ENCODE measurements at regions not wholly inside any gene's neighbourhood (a gene's known extent, or its start where the extent isn't known, plus 50 kb on each side); places are given as distances from the start of the nearest gene placed in this dataset.
A peak's percentile ranks its signal among the peaks of the same experiment; 100 is the strongest.

DNA sequence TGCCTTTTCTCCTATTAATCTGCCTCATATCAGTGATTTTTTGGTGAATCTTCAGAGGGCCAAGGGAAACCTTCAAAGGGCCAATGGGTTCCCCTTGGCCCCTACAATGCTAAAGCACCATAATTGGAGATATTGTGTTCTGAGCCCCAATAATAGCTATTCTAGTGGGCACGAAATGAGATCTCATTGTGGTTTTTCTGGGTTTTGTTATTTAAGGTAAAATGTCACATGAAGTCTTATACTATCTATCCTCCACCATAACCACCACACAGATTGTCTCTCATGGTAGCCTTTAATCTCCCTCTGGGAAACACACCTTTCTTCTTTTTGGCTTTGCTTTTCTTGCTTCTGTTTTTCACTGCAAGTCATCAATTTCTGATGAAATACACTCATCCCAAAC is 152.8 kb downstream of the B3GNT2 start:
- Mint-ChIP-seq H3K27me3 (ENCODE audit: low read depth in 3 of 3) (peaks cover 0 to 1% (median 0%) of the 10 kb centered on the region in 3 donors), H3K4me1 (no peaks in the 10 kb centered on the region), H3K4me3 (no peak overlapping the region), H3K27ac (no peak overlapping the region), H3K9me3 (peaks cover 0 to 8% (median 7%) of the 10 kb centered on the region in 6 donors), H3K36me3 (peaks cover 0 to 6% (median 0%) of the 10 kb centered on the region in 3 donors)
- no peak for DNase-seq

DNA sequence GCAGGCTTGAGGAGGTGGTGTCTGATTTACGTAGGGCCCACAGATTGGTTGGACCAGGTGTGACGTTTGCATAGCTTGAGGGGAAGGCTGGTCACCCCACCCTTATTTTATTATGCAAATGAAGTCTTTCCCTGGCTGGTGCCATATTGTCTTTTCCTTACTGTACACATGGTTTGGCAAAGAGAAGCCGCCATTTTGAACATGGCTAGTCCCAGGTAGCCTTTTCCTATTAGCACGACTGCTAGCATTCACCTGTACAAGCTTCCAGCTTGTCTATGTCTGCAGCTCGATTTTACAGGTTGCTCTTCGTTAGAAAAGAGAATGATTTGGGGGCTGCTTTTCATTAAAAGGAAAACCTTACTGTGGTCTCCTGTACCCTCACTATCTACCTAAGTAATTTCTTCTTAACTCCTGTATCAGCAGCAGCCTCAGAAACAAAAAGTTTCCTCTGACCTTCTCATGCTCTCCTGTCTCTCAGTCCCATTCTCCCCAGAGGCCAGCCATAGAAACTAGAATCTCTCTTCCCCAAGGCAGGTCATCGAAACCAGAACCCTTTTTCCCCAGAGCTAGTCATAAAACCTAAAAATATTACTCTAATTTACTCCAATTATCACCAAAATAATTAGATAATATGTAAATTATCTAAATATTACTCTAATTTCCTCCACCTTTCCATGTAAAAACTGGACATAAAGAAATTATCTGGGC is 151.8 kb downstream of the B3GNT2 start:
- DNase-seq, result no peak
- H3K4me1 Mint-ChIP-seq, result no peaks in the 10 kb centered on the region

DNA sequence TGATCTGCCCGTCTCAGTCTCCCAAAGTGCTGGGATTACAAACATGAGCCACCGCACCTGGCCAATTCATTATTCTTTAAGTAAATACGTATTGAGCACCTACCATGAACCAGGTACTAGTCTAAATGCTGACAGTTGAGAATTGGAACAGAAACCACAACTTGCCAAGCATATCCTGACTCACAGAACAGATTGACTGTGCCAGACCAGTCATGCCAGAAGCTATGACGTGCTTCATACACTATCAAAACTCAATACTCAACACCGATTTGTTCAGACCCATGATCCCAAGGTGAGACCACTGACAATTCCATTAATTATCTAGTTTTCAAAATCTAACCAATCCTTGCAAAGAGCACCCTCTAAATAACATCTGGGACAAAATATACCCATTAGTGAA is 148.6 kb downstream of the B3GNT2 start:
- no peak for DNase-seq
- Mint-ChIP-seq H3K9me3 (no peaks in the 10 kb centered on the region), H3K4me1 (no peaks in the 10 kb centered on the region), H3K27me3 (ENCODE audit: low read depth in 3 of 3) (peaks cover 0 to 3% (median 0%) of the 10 kb centered on the region in 3 donors), H3K27ac (no peak overlapping the region), H3K4me3 (no peak overlapping the region), H3K36me3 (no peaks in the 10 kb centered on the region)

More for the DNA sequence above, 151.8 kb downstream of the B3GNT2 start:
- H3K4me3 Mint-ChIP-seq, result no peak overlapping the region
- peaks cover 0 to 8% (median 7%) of the 10 kb centered on the region in 6 donors for H3K9me3 Mint-ChIP-seq
- peaks cover 0 to 6% (median 0%) of the 10 kb centered on the region in 3 donors for H3K36me3 Mint-ChIP-seq
- H3K27me3 Mint-ChIP-seq (ENCODE audit: low read depth in 3 of 3), result peaks cover 0 to 1% (median 0%) of the 10 kb centered on the region in 3 donors
- H3K27ac Mint-ChIP-seq, result no peak overlapping the region

DNA sequence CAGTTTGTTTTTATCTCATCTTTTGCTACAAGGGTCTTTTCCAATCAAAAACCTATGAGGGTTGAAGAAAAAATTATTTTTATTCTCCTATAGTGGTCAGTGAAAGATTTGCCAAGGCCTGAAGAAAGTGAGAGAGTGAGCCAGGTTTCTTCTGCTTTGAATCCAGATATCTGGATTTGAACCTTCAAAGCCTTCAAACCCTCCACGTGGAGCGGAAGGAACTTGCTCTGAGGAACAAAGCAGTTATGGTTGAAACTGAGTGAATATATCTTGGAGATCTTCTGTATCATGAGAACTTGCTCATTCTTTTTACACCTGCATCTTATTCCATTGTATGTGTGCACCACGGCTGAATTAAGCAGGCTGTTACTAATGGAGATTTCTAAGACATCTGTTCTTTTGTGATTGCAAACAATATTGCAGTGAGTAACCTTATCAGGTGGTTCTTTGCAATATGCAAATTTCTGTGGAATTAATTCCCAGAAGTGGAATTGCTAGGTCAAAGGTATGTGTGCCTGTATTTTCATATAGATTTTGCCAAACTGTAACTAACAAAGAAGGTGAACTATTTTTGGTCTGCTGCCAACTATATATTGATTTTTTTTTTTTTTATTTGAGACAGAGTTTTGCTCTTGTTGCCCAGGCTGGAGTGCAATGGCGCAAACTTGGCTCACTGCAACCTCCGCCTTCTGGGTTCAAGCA is 147.9 kb downstream of the B3GNT2 start:
- Mint-ChIP-seq H3K4me3 (no peak overlapping the region), H3K9me3 (no peaks in the 10 kb centered on the region), H3K36me3 (no peaks in the 10 kb centered on the region), H3K27me3 (ENCODE audit: low read depth in 3 of 3) (peaks cover 0 to 3% (median 0%) of the 10 kb centered on the region in 3 donors), H3K27ac (no peak overlapping the region), H3K4me1 (no peaks in the 10 kb centered on the region)
- no peak for DNase-seq

DNA sequence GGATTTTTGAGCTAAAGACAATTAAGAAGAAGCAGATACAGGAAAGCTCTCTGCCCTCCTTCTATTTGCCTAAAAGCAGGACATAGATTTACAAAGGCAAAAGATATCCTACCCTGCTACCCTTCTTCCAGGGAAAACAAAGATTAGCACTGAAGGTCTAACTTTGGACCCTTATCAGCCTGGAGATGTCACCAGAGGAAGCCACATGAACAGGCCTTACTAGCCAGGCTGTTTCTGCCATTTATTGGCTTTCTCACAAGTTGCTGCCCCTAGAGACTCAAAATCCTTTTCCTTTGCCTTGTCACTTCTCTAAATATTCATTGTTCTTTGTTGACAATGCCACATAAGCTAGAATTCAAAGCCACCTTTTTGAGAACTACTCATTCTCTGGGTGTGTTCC is 147.3 kb downstream of the B3GNT2 start:
- DNase-seq, result no peak
- no peak overlapping the region for H3K4me3 Mint-ChIP-seq

DNA sequence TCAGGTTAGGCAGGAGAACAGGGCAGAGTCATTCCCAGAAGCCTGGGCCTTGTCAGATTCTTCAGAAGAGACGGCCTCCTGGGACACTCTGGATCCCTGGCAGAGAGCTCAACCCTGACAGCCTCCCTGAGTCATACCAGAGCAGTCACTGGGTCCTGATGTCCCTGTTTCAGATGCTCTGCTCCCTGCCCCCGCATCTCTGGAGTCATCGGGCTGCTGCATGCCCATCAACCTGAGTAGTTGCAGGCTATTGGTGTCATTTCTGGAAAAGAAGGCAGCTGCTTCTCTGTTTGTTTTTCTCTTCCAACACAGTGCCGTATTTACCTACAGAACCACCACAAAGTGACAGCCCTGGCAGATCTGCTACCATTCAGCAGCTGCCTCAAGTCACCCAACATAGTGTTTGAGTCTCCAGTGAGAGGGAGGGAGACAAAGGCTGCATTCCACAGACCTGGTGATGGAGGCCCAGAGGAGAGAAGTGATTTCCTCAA is 145.1 kb downstream of the B3GNT2 start:
- H3K27me3 Mint-ChIP-seq (ENCODE audit: low read depth in 3 of 3), result peaks cover 0 to 3% (median 0%) of the 10 kb centered on the region in 3 donors
- peaks cover 2 to 9% of the 10 kb centered on the region in 2 donors for H3K4me1 Mint-ChIP-seq
- no peaks in the 10 kb centered on the region for H3K9me3 Mint-ChIP-seq
- H3K4me3 Mint-ChIP-seq, result no peak overlapping the region
- no peak for DNase-seq
- no peaks in the 10 kb centered on the region for H3K36me3 Mint-ChIP-seq
- H3K27ac Mint-ChIP-seq, result no peak overlapping the region

More for the DNA sequence above, 147.3 kb downstream of the B3GNT2 start:
- Mint-ChIP-seq H3K9me3 (no peaks in the 10 kb centered on the region), H3K4me1 (no peaks in the 10 kb centered on the region), H3K27me3 (ENCODE audit: low read depth in 3 of 3) (peaks cover 0 to 3% (median 0%) of the 10 kb centered on the region in 3 donors), H3K36me3 (no peaks in the 10 kb centered on the region), H3K27ac (no peak overlapping the region)

DNA sequence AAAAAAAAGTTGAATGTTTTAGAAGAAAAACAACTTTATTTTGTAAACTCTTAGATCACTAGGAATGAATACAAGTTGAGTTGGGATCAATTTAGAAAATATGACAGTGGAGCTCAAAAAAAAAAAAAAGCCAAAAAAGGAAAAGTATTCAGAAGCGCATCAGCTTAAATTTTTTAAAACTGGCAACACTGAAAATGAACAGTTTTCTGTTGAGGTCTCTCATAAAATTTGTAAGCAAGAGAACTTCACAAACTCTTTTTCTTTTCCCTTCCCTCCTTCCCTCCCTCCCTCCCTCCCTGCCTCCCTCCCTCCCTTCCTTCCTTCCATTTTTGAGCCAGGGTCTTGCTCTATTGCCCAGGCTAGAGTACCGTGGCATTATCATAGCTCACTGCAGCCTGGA is 143.9 kb downstream of the B3GNT2 start:
- no peak overlapping the region for H3K4me3 Mint-ChIP-seq
- no peak overlapping the region for H3K27ac Mint-ChIP-seq
- H3K27me3 Mint-ChIP-seq (ENCODE audit: low read depth in 3 of 3), result peaks cover 0 to 3% (median 0%) of the 10 kb centered on the region in 3 donors
- no peaks in the 10 kb centered on the region for H3K36me3 Mint-ChIP-seq
- H3K9me3 Mint-ChIP-seq, result no peaks in the 10 kb centered on the region
- DNase-seq, result no peak
- H3K4me1 Mint-ChIP-seq, result peaks cover 13 to 21% of the 10 kb centered on the region in 2 donors

DNA sequence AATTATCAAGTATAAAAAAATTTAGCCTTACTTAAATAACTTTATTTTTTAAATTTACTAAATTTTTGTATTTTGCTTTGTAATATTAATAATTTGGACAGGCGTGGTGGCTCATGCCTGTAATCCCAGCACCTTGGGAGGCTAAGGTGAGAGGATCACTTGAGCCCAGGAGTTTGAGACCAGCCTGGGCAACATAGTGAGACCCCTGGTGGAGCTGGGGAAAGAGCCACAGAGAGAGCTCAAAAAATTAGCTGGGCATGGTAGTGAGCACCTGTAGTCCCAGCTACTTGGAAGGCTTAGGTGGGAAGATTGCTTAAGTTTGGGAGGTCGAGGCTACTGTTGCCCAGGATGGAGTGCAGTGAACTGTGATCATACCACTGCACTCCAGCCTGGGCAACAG is 143.5 kb downstream of the B3GNT2 start:
- Mint-ChIP-seq H3K27ac (no peak overlapping the region), H3K4me3 (no peak overlapping the region), H3K36me3 (no peaks in the 10 kb centered on the region), H3K27me3 (ENCODE audit: low read depth in 3 of 3) (peaks cover 0 to 4% (median 0%) of the 10 kb centered on the region in 3 donors), H3K4me1 (peaks cover 17 to 26% of the 10 kb centered on the region in 2 donors), H3K9me3 (no peaks in the 10 kb centered on the region)
- no peak for DNase-seq

DNA sequence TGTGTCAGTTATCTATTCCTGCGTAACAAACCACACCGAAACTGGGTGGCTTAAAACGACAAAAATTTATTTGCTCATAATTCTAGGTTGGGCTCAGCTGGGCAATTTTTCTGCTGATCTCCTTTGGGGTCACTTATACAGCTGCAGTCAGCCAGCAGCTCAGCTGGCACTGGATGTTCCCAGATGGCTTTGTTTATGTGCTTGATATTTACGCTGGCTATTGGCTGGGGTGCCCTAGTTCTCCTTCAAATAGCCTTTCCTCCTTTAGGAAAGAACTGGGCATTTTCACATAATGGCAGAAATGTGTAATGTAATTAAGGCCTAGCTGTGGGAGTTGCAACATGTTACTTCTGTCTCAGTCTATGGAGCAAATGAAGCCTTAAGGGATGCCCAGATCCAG is 142.2 kb downstream of the B3GNT2 start:
- Mint-ChIP-seq H3K27ac (no peak overlapping the region), H3K36me3 (no peaks in the 10 kb centered on the region), H3K27me3 (ENCODE audit: low read depth in 3 of 3) (peaks cover 0 to 5% (median 3%) of the 10 kb centered on the region in 3 donors), H3K4me3 (no peak overlapping the region), H3K4me1 (peaks cover 25 to 39% of the 10 kb centered on the region in 2 donors), H3K9me3 (no peaks in the 10 kb centered on the region)
- no peak for DNase-seq

DNA sequence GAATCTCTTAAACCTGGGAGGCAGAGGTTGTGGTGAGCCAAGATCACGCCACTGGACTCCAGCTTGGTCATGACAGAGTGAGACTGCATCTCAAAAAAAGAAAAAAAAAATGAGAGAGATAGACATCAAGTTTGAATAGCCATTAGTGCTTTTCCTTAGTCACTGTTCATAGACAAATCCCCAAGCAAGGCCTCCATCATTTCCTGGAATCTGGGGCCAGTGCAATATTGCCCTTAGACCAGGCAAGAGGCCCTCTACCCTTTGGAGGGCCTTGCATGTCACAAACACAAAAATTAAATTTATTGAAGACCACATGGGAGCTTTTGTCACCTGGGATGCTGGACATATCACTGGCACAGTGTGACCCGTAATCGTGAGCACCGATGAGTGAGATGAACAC is 141.5 kb downstream of the B3GNT2 start:
- Mint-ChIP-seq H3K27me3 (ENCODE audit: low read depth in 3 of 3) (peaks cover 0 to 7% (median 5%) of the 10 kb centered on the region in 3 donors), H3K27ac (no peak overlapping the region), H3K36me3 (no peaks in the 10 kb centered on the region), H3K9me3 (no peaks in the 10 kb centered on the region), H3K4me3 (no peak overlapping the region), H3K4me1 (peaks cover 32 to 46% of the 10 kb centered on the region in 2 donors)
- DNase-seq, result no peak

DNA sequence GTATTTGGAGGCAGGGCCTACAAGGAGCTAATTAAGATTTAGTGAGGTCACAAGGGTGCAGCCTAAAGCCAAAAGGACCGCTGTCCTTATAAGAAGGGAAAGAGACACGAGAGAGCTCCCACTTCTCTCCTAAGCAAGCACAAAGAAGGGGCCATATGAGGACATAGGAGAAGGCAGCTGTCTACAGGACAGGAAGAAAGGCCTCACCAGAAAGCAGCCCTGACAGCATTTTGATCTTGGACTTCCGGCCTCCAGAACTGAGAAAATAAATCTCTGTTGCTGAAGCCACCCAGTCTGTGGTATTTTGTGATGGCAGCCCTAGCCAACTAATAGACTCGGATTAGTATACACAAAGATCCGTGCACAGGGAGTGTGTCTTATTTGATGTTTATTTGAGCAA is 139.7 kb downstream of the B3GNT2 start:
- Mint-ChIP-seq H3K36me3 (no peaks in the 10 kb centered on the region), H3K4me3 (no peak overlapping the region), H3K4me1 (peaks cover 32 to 56% of the 10 kb centered on the region in 2 donors), H3K9me3 (no peaks in the 10 kb centered on the region), H3K27me3 (ENCODE audit: low read depth in 3 of 3) (peaks cover 0 to 7% (median 3%) of the 10 kb centered on the region in 3 donors), H3K27ac (peak overlapping the region; percentile 51 to 97 (median 84))
- peak; percentile 12 to 25 (median 16) for DNase-seq

DNA sequence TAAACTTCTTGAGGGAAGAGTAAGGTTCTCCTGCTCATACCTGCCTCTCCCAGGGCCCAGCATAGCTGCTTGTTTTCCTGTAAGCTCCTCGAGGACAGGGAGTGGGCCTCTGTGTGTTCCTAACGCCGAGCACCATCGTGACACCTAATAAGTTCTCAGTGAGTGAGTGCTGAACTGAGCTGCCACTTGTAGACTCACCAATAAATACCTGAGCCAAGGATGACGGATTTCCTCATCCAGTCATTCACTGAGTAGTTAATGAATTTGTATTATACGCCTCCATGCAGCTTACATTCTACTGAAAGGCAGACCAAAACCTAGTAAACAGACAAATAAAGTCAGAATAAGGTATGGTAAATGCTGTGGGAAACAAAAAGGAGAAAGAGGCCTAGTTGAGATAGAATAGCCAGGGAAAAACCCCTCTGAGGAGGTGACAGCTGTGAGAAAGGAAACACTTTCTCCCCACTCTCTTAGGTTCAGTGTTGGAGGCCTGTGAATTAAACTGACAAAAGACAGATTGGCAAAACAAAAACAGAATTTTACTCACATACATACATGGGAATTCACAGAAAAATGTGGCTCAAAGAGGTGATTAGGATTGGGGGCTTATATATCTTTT is 138.6 kb downstream of the B3GNT2 start:
- DNase-seq, result no peak
- H3K4me3 Mint-ChIP-seq, result no peak overlapping the region
- peaks cover 32 to 56% of the 10 kb centered on the region in 2 donors for H3K4me1 Mint-ChIP-seq
- peak overlapping the region; percentile 42 to 97 (median 88) for H3K27ac Mint-ChIP-seq
- no peaks in the 10 kb centered on the region for H3K9me3 Mint-ChIP-seq
- H3K36me3 Mint-ChIP-seq, result no peaks in the 10 kb centered on the region
- H3K27me3 Mint-ChIP-seq (ENCODE audit: low read depth in 3 of 3), result peaks cover 0 to 7% (median 3%) of the 10 kb centered on the region in 3 donors

DNA sequence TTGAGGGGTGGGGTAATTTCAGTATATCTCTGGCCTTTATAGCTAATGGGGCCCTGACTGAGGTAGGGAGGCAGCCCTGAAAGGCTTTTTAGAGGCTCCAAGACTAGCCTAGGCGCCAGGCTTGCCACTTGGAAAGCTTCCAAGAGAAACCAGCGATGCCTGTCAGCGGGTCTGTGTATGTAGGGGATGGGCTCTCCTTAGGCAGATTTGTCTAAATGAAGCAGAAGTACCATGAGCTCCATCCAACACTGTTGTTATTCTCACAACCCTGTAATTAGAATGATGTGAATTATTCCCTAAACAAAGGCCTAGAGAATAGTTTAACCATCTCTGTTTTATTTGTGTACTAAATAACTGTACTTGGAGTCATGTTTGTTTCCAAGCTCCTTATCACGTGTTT is 138.1 kb downstream of the B3GNT2 start:
- Mint-ChIP-seq H3K27ac (peak overlapping the region; percentile 26 to 97 (median 88)), H3K27me3 (ENCODE audit: low read depth in 3 of 3) (peaks cover 0 to 7% (median 3%) of the 10 kb centered on the region in 3 donors), H3K4me3 (peak overlapping the region in 1 of 5 donors; percentile 31), H3K4me1 (peaks cover 32 to 56% of the 10 kb centered on the region in 2 donors), H3K36me3 (no peaks in the 10 kb centered on the region), H3K9me3 (no peaks in the 10 kb centered on the region)
- no peak for DNase-seq

DNA sequence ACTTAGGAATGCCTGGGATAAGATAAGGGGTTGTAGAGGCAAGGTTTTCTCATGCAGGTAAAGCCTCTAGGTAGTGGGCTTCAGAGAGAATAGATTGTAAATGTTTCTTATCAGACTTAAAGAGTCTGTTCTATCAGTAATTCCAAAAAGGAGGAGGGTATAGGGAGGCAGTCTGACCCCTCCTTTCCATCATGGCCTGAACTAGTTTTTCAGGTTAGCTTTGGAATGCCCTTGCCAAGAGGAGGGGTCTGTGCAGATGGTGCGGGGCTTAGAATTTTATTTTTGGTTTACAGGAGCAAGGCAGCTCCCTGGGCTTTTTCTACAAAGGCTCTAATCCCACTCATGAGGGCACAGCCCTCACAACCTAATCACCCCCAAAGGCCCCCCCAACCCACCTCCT is 135.0 kb downstream of the B3GNT2 start:
- H3K4me3 Mint-ChIP-seq, result no peak overlapping the region
- no peaks in the 10 kb centered on the region for H3K36me3 Mint-ChIP-seq
- peaks cover 0 to 10% (median 3%) of the 10 kb centered on the region in 3 donors for H3K27me3 Mint-ChIP-seq (ENCODE audit: low read depth in 3 of 3)
- peaks cover 0 to 4% (median 0%) of the 10 kb centered on the region in 6 donors for H3K9me3 Mint-ChIP-seq
- peaks cover 29 to 46% of the 10 kb centered on the region in 2 donors for H3K4me1 Mint-ChIP-seq
- H3K27ac Mint-ChIP-seq, result peak overlapping the region in 3 of 6 donors; percentile 4 to 83 (median 22)
- no peak for DNase-seq

Measured in immature natural killer cell (primary cell).